DOHH2 (cell line): ENCODE measurements at regions not wholly inside any gene's neighbourhood (a gene's known extent, or its start where the extent isn't known, plus 50 kb on each side); places are given as distances from the start of the nearest gene placed in this dataset.
"Not testable (repeated sequence)": the region's sequence is repeated elsewhere in the genome, so short reads cannot be mapped to it uniquely, and the experiment has no call there.

Source experiments
- H3F3A ChIP-seq: fragments of 200-600 bp; sonication (generic), shearing (Covaris generic); 2 replicates; pipeline ENCODE4 v1.6.0; 2016; ENCODE audit warnings: antibody characterized with exemption, mild to moderate bottlenecking; ENCODE audit not compliant: control insufficient read depth, insufficient read depth
- H3K27ac ChIP-seq: fragments of 200-600 bp; sonication (generic); 2 replicates; pipeline ENCODE4 v1.5.1; 2014; ENCODE audit warnings: low read depth, mild to moderate bottlenecking, low read length, moderate library complexity
- H3K27me3 ChIP-seq: fragments of 200-600 bp; sonication (generic); 2 replicates; pipeline ENCODE4 v1.6.1; 2014; ENCODE audit warnings: mild to moderate bottlenecking, low read length, mixed read lengths; ENCODE audit not compliant: control insufficient read depth
- H3K36me3 ChIP-seq: fragments of 200-600 bp; sonication (generic); 2 replicates; pipeline ENCODE4 v1.6.1; 2014; ENCODE audit warnings: mild to moderate bottlenecking, low read length, moderate library complexity, mixed read lengths; ENCODE audit not compliant: control insufficient read depth
- H3K4me1 ChIP-seq: fragments of 200-600 bp; sonication (generic); 2 replicates; pipeline ENCODE4 v1.6.1; 2014; ENCODE audit warnings: mild to moderate bottlenecking, low read length, mixed read lengths; ENCODE audit not compliant: control insufficient read depth
- H3K4me2 ChIP-seq: fragments of 200-600 bp; sonication (generic); 2 replicates; pipeline ENCODE4 v1.6.0; 2014; ENCODE audit warnings: mild to moderate bottlenecking, low read length, moderate library complexity
- H3K4me3 ChIP-seq: fragments of 200-600 bp; sonication (generic); 2 replicates; pipeline ENCODE4 v1.5.1; 2014; ENCODE audit warnings: mild to moderate bottlenecking, low read length, mixed read lengths
- H3K79me2 ChIP-seq: fragments of 200-600 bp; sonication (generic); 2 replicates; pipeline ENCODE4 v1.6.1; 2014; ENCODE audit warnings: mild to moderate bottlenecking, low read length, mixed read lengths; ENCODE audit not compliant: control insufficient read depth
- H3K9me2 ChIP-seq: fragments of 200-600 bp; sonication (generic); replicated peaks from 2 replicates; pipeline ENCODE4 v1.6.1; 2014; ENCODE audit warnings: mild to moderate bottlenecking, low read length, mixed read lengths; ENCODE audit not compliant: control insufficient read depth
- H3K9me3 ChIP-seq: fragments of 200-600 bp; sonication (generic); 2 replicates; pipeline ENCODE4 v1.6.1; 2014; ENCODE audit warnings: antibody characterized with exemption, low read length, mixed read lengths; ENCODE audit not compliant: control insufficient read depth, insufficient read depth
- H4K20me1 ChIP-seq: fragments of 200-600 bp; sonication (generic); 2 replicates; pipeline ENCODE4 v1.6.0; 2014; ENCODE audit warnings: low read depth, mild to moderate bottlenecking, antibody characterized with exemption, low read length, moderate library complexity; ENCODE audit not compliant: control insufficient read depth, insufficient read depth
- EZH2phosphoT487 ChIP-seq: fragments of 200-600 bp; sonication (generic); IDR thresholded peaks from 2 replicates; pipeline ENCODE4 v1.6.1; 2017; ENCODE audit warnings: borderline replicate concordance, mild to moderate bottlenecking, antibody characterized with exemption, low read length, moderate library complexity, mixed read lengths
- TF ChIP-seq, protein P1 (sequence below): fragments of 200-600 bp; sonication (generic); IDR thresholded peaks from one replicate; pipeline ENCODE4 v1.5.1; 2014; ENCODE audit warnings: antibody characterized with exemption, mild to moderate bottlenecking, low read depth, low read length; ENCODE audit not compliant: poor library complexity, severe bottlenecking

DNA sequence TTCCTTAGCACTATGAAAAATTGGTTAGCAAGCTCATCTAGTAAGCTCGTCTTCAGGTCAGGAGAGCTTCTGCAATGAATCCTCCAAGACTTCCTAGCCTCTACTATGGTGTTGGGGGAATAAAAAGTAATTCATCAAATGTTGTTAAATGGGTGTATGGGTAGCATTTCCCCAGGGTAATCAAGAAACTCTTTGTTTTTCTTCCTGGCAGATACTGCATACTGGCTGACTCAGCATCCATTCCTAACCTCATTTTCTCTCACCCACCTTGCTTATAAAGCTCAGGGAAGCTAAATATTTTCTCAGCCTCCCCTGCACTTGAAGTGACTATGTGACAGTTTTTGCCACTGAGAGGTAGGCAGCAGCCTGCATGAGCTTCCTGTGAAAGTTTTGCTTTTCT lies 83.4 kb downstream of the MAB21L3 start:
- Histone ChIP-seq H3K9me2 (no peaks in the 10 kb centered on the region), H3K79me2 (no peaks in the 10 kb centered on the region), H3K27ac (no peak overlapping the region), H3K4me3 (no peak overlapping the region), H3K4me1 (no peaks in the 10 kb centered on the region), H3F3A (no peaks in the 10 kb centered on the region), H3K27me3 (peaks cover 3% of the 10 kb centered on the region; the same call in 1 of the 2 replicates), H3K9me3 (no peaks in the 10 kb centered on the region), H4K20me1 (no peaks in the 10 kb centered on the region), H3K4me2 (no peak overlapping the region), H3K36me3 (no peaks in the 10 kb centered on the region)
- TF ChIP-seq, protein P1, sequence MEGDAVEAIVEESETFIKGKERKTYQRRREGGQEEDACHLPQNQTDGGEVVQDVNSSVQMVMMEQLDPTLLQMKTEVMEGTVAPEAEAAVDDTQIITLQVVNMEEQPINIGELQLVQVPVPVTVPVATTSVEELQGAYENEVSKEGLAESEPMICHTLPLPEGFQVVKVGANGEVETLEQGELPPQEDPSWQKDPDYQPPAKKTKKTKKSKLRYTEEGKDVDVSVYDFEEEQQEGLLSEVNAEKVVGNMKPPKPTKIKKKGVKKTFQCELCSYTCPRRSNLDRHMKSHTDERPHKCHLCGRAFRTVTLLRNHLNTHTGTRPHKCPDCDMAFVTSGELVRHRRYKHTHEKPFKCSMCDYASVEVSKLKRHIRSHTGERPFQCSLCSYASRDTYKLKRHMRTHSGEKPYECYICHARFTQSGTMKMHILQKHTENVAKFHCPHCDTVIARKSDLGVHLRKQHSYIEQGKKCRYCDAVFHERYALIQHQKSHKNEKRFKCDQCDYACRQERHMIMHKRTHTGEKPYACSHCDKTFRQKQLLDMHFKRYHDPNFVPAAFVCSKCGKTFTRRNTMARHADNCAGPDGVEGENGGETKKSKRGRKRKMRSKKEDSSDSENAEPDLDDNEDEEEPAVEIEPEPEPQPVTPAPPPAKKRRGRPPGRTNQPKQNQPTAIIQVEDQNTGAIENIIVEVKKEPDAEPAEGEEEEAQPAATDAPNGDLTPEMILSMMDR, result no peak
- TF ChIP-seq EZH2phosphoT487, result no peak

DNA sequence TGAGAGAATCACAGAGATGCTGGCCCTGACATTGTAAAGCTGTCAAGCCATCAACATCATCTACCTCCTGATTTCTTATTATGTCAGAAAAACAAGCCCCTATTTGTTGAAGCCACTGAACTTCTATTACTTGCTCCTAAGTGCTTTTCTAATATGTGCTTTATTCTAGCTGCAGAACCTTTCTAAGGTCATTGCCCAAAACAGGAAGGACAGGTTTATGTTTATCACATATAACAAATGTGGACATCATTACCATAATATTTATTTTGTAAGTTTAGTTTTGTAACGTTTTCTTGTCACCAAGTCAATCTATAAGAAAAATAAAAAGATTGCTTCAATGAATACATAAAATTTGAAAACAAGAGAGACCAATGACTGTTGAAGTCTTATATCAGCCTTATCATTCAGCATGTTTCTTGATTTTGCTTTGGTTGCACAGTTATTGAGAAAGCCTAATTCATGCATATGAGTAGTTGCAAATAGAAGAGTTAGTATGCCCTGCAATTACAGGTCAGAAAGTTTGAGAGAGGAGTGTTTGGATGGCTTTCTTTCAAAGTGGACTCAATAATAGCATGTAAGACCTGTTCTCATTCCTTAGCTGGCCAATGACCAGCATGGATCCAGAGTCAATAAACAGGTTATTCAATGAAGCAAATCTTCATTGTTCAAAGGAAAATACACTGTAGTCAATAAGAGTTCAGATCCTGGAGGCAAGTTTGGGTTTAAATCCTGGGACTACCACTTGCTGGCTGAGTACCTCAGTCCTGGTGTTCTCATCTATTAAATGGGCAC lies 84.1 kb downstream of the MAB21L3 start:
- no peak overlapping the region for H3K27ac ChIP-seq
- H3K9me2 ChIP-seq, result no peaks in the 10 kb centered on the region
- H3K9me3 ChIP-seq, result no peaks in the 10 kb centered on the region
- no peaks in the 10 kb centered on the region for H3K36me3 ChIP-seq
- TF ChIP-seq, protein P1, result no peak
- no peak for TF ChIP-seq EZH2phosphoT487
- no peaks in the 10 kb centered on the region for H3F3A ChIP-seq
- H3K4me3 ChIP-seq, result no peak overlapping the region
- H3K4me2 ChIP-seq, result no peak overlapping the region
- no peaks in the 10 kb centered on the region for H3K4me1 ChIP-seq
- H3K27me3 ChIP-seq, result peaks cover 3% of the 10 kb centered on the region; the same call in 1 of the 2 replicates
- no peaks in the 10 kb centered on the region for H3K79me2 ChIP-seq
- no peaks in the 10 kb centered on the region for H4K20me1 ChIP-seq

DNA sequence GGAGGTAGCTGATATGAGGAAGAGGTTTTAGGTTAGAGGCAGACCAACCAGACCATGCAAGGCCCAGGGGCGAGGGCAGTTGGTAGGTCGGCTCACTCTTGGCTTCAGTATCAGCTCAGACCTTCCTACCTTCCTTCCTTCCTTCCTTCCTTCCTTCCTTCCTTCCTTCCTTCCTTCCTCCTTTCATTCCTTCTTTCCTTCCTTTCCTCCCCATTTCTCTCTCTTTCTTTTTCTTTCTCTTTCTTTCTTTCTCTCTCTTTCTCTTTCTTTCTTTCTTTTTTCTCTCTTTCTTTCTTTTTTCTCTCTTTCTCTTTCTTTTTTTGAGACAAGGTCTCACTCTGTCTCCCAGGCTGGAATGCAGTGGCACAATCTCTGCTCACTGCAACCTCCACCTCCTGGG lies 89.1 kb downstream of the MAB21L3 start:
- H3K79me2 ChIP-seq, H3K4me2 ChIP-seq, H3K27ac ChIP-seq, H3K9me2 ChIP-seq, H3F3A ChIP-seq, H3K4me3 ChIP-seq, H3K36me3 ChIP-seq, H4K20me1 ChIP-seq, H3K9me3 ChIP-seq, H3K4me1 ChIP-seq: not testable (repeated sequence)
- H3K27me3 ChIP-seq, result peaks cover 14% of the 10 kb centered on the region

DNA sequence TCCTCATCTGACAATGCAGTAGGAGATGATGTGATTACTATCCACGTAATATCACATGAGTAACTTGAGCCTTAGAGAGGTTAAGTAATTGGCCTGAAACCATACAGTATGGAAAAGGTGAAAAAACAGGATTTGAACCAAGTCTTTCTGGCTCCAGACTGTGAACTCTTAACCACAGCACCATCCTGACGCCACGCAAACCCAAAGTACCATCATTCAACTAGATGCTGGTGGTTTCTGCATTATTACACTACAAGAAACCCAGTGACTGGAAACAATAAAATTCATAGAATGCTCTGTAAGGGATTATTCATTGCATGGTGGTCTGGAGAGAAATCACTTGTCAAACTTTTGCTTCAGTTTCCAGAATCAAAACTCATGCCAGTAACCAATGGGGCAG lies 90.7 kb downstream of the MAB21L3 start:
- no peak overlapping the region for H3K4me2 ChIP-seq
- no peaks in the 10 kb centered on the region for H3K36me3 ChIP-seq
- peaks cover 14% of the 10 kb centered on the region for H3K27me3 ChIP-seq
- H3K4me1 ChIP-seq, result no peaks in the 10 kb centered on the region
- TF ChIP-seq EZH2phosphoT487, result no peak
- TF ChIP-seq, protein P1, result no peak
- H3F3A ChIP-seq, result 0 out of 2 replicates have a peak, but pooled peaks cover 2% of the 10 kb centered on the region
- no peaks in the 10 kb centered on the region for H4K20me1 ChIP-seq
- H3K79me2 ChIP-seq, result no peaks in the 10 kb centered on the region
- H3K4me3 ChIP-seq, result no peak overlapping the region
- H3K9me2 ChIP-seq, result no peaks in the 10 kb centered on the region; the same call in 1 of the 2 replicates
- no peaks in the 10 kb centered on the region for H3K9me3 ChIP-seq
- H3K27ac ChIP-seq, result no peak overlapping the region
